ENCODE measurements at regions not wholly inside any gene's neighbourhood (a gene's known extent, or its start where the extent isn't known, plus 50 kb on each side); places are given as distances from the start of the nearest gene placed in this dataset.

DNA sequence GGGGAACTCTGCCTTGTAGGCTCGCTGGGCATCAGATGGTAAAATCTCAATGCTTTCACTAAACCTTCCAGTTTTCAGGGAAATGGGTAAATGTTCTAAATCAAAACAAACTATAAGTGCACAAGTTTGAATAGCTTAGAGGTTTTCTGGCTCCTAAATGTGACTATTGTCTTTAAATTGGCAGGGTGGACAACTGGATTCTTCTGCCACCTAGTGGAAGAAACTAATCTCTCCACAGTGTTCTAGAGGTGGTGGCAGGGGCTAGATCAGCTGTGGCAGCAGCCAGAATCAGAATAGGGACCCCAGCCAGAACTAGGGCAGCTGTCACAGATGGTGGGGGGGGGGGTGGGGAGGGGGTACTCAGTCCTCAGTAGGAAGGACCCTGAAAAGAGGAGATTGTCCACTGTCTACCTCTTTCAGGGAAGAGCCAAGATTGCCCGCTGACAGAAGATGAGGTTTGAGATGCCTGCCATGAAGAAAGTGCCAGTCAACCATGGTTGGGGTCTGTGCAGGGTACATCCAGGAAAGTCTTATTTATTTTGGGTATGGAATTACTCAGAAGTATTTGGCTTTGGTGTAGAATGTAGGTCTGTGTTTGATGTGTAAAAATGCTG, 201.4 kb downstream of the CCNG2 start:
- FAIRE-seq, result no peak
- peak; percentile 8 to 34 for DNase-seq (ENCODE audit: low read depth in 1 of 2, low spot score in 1 of 2)
- H3K27ac ChIP-seq, result no peak overlapping the region
- peak; percentile 68 to 86; a peak in 4 of 6 replicates for ATAC-seq
- no peaks in the 10 kb centered on the region for H3K9me3 ChIP-seq
- TF ChIP-seq SMC3 (IDR thresholded peaks at IDR 0.05) (peak; percentile 54), E2F6 (IDR thresholded peaks at IDR 0.05; ENCODE audit: borderline replicate concordance, low read depth) (no peak), RAD21 (conservative IDR thresholded peaks at IDR 0.05 in 1 of 2, IDR thresholded peaks at IDR 0.05 in 1 of 2) (peak; percentile 49 to 55), MYC (IDR thresholded peaks at IDR 0.05; ENCODE audit: borderline replicate concordance, low read length) (no peak)
- TF ChIP-seq, protein P1, sequence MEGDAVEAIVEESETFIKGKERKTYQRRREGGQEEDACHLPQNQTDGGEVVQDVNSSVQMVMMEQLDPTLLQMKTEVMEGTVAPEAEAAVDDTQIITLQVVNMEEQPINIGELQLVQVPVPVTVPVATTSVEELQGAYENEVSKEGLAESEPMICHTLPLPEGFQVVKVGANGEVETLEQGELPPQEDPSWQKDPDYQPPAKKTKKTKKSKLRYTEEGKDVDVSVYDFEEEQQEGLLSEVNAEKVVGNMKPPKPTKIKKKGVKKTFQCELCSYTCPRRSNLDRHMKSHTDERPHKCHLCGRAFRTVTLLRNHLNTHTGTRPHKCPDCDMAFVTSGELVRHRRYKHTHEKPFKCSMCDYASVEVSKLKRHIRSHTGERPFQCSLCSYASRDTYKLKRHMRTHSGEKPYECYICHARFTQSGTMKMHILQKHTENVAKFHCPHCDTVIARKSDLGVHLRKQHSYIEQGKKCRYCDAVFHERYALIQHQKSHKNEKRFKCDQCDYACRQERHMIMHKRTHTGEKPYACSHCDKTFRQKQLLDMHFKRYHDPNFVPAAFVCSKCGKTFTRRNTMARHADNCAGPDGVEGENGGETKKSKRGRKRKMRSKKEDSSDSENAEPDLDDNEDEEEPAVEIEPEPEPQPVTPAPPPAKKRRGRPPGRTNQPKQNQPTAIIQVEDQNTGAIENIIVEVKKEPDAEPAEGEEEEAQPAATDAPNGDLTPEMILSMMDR (IDR thresholded peaks at IDR 0.05), result peak; percentile 43
- 42% methylated on average over 2 of the region's 2 CpGs for WGBS (ENCODE audit: missing lambda C conversion rate)
- H3K4me2 ChIP-seq, result no peak overlapping the region
- no peak overlapping the region for H3K4me3 ChIP-seq
- no peaks in the 10 kb centered on the region for H3K4me1 ChIP-seq
- POLR2A ChIA-PET, result no interaction called here
- CTCF ChIA-PET, result interaction anchor here (0.6 to 4.4 kb wide), 30 partner anchors 8 to 929 kb away, joined by 3 to 36 read pairs (median 4); no protein-coding TSS in a partner anchor

GRCh38 chr4:77360451-77360850, 203.4 kb downstream of the CCNG2 start:
- no peaks in the 10 kb centered on the region for H3K9me3 ChIP-seq
- TF ChIP-seq RNF2 (IDR thresholded peaks at IDR 0.05; ENCODE audit: borderline replicate concordance, low read depth) (no peak), HEYL (CRISPR knock-in tag; IDR thresholded peaks at IDR 0.05) (no peak), MYC (IDR thresholded peaks at IDR 0.05; ENCODE audit: borderline replicate concordance, low read length) (no peak), USF2 (IDR thresholded peaks at IDR 0.05) (no peak), SMC3 (IDR thresholded peaks at IDR 0.05) (no peak), KDM5A (IDR thresholded peaks at IDR 0.05) (no peak), POLR2AphosphoS2 (conservative IDR thresholded peaks at IDR 0.05; ENCODE audit: low read length) (no peak), MAZ (IDR thresholded peaks at IDR 0.05; ENCODE audit: borderline replicate concordance, low read depth, low read length) (no peak), NPAS2 (CRISPR knock-in tag; IDR thresholded peaks at IDR 0.05; ENCODE audit: borderline replicate concordance) (no peak), CBX8 (IDR thresholded peaks at IDR 0.05) (no peak), ZFP36 (IDR thresholded peaks at IDR 0.05; ENCODE audit: borderline replicate concordance, partially characterized antibody) (no peak), TP53 (CRISPR knock-in tag; IDR thresholded peaks at IDR 0.05) (no peak), CHD4 (IDR thresholded peaks at IDR 0.05; ENCODE audit: borderline replicate concordance) (no peak), POLR2A (IDR thresholded peaks at IDR 0.05; ENCODE audit: low read length) (no peak), RFX5 (IDR thresholded peaks at IDR 0.05) (no peak), TFCP2L1 (CRISPR knock-in tag; IDR thresholded peaks at IDR 0.05) (no peak)
- TF ChIP-seq, protein P2, sequence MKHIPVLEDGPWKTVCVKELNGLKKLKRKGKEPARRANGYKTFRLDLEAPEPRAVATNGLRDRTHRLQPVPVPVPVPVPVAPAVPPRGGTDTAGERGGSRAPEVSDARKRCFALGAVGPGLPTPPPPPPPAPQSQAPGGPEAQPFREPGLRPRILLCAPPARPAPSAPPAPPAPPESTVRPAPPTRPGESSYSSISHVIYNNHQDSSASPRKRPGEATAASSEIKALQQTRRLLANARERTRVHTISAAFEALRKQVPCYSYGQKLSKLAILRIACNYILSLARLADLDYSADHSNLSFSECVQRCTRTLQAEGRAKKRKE (CRISPR knock-in tag; IDR thresholded peaks at IDR 0.05; ENCODE audit: low read depth), result no peak
- TF ChIP-seq, protein P3, sequence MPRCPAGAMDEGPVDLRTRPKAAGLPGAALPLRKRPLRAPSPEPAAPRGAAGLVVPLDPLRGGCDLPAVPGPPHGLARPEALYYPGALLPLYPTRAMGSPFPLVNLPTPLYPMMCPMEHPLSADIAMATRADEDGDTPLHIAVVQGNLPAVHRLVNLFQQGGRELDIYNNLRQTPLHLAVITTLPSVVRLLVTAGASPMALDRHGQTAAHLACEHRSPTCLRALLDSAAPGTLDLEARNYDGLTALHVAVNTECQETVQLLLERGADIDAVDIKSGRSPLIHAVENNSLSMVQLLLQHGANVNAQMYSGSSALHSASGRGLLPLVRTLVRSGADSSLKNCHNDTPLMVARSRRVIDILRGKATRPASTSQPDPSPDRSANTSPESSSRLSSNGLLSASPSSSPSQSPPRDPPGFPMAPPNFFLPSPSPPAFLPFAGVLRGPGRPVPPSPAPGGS (IDR thresholded peaks at IDR 0.05), result no peak
- TF ChIP-seq, protein P4, sequence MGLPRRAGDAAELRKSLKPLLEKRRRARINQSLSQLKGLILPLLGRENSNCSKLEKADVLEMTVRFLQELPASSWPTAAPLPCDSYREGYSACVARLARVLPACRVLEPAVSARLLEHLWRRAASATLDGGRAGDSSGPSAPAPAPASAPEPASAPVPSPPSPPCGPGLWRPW (IDR thresholded peaks at IDR 0.05), result no peak
- no peaks in the 10 kb centered on the region for H3K4me1 ChIP-seq
- DNase-seq (ENCODE audit: low read depth in 1 of 2, low spot score in 1 of 2), result no peak
- no peak overlapping the region for H3K27ac ChIP-seq
- H3K4me3 ChIP-seq, result no peak overlapping the region
- no peak for FAIRE-seq
- ATAC-seq, result no peak
- no peak overlapping the region for H3K4me2 ChIP-seq
- ChIA-PET CTCF (interaction anchor here (4.4 kb wide), 1 partner anchor 121 kb away, joined by 36 read pairs; no protein-coding TSS in a partner anchor), POLR2A (no interaction called here)
- 17% methylated on average over 4 of the region's 4 CpGs for WGBS (ENCODE audit: missing lambda C conversion rate)
